TTC549 (cell line): ENCODE measurements at regions not wholly inside any gene's neighbourhood (a gene's known extent, or its start where the extent isn't known, plus 50 kb on each side); places are given as distances from the start of the nearest gene placed in this dataset.

ENCODE experiments used
- FAIRE-seq: peaks from 2 replicates; lab custom pipeline; 2012; peaks lifted over from hg19 to GRCh38; lab: Jason Lieb, UNC

DNA sequence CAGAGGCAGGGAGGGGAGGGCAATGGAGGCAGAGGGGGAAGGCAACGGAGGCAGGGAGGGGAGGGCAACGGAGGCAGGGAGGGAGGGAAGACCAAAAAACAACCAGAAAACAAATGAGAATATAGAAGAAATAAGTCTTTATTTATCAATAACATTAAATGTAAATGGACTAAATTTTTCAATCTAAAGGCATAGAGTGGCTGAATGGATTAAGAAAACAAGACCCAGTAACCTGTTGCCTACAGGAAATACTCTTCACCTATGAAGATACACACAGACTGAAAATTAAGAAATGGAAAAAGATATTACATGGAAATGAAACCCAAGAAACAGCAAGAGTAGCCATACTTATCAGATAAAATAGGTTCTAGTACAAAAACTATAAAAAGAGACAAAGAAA lies 536.3 kb downstream of the TBC1D4 start:
- no peak for FAIRE-seq

DNA sequence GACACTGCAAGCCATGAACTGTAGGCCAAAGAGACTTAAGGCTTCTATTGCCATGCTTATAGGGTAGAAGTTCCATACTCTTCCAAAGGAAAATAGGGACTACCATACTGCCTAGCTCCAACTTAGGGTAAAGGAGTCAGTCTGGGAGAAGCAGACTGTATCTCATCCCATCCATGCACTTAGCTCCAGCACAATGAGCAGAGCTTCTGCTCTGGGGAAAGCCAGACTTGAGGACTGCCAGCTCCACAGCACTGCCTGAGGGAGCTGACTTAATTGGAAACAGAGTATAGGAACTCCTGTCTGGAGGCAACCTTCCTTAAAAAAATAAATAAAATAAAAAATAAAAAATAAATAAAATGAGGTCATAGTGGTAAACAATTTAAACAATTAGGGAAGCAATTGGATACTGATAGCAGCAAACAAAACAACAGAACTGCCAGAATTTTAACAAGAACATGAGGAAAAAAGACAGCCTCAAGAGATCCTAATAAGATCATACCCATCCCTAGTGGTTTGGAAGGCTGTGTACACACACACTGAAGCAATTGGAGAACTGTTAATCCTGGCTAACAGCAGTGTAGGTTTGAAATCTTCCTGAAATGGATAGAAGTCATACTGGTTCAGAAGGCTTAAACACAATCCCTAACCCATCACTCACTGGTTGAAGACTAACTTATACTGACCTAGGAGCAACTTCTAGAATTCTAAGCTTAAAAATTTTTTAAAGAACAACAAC lies 550.1 kb downstream of the TBC1D4 start:
- FAIRE-seq, result no peak

DNA sequence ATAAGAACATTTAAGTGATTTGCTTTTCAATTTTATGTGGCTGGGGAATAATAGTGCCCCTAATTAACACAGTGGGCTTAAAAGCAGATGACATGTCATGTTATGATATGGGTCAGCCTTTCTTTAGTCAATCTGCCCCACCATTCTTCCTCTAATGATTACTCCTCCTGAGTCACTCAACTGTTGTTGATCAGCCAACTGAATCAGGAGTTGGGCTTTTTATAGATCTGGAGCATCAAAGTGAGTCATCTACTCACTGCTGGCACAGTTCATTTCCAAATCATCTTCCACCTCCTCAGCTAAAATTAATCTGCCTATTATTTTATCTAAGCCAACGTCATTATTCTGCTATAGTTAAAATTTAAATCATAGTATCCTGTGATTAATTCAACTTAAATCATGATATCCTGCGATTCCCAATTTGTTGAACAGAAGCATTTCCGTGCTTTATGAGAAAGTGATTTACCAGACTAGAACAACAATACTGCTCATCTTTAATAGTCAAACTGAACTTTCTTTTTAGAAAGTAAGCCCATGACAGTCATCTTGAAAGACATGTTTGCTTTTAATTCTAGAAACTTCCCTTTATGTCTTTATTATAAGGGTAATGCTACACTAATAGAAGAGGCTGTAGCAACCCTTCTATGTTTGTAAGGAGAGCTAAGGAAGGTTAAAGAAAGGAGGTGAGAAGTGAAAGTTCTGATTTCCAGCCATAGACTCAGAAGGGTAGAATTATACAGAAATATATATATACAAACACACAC lies 551.4 kb downstream of the TBC1D4 start:
- no peak for FAIRE-seq

DNA sequence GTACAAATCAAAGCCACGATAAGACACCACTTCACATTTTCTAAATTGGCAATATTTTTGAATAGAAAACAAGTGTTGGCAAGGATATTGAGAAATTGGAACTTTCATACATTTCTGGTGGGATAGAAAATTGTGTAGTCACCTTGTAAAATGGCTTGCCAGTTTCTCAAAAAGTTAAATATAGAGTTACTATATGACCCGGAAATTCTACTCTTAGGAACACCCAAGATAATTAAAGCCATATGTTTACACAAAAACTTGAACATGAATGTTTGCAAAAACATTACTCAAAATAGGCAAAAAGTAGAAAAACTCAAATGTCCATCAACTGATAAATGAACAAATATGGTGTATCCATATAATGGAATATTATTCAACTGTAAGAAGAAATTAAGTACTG lies 552.5 kb downstream of the TBC1D4 start:
- FAIRE-seq, result no peak

DNA sequence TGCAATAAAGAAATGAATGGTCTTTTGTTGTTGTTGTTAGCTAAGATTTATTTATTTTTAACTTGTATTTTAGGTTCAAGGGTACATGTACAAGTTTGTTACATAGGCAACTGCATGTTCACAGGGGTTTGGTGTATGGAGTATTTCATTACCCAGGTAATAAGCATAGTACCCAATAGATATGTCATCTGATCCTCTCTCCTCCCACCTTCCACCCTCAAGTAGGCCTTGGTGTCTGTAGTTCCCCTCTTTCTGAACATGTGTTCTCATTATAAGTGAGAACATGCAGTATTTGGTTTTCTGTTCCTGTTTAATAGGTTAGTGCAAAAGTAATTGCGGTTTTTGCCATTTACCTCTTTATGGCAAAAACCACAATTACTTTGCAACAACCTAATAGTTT lies 554.1 kb downstream of the TBC1D4 start:
- no peak for FAIRE-seq

DNA sequence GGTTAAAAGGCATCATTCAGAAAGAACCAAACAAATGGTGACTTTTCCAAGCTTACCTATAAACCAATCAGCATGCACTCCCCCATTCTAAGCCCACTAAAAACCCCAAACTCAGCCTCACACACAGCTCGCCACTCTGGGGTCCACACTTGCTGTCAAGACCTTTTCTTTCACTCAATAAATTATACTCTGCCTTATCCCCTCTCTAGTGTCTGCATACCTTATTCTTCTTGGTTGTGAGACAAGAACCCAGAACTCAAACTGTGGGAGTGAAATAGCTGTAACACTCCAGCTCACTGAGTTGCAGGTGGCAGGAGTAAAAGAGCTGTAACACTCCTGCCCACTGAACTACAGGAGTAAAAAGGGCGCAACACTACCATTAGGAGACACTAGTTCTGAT lies 559.0 kb downstream of the TBC1D4 start:
- no peak for FAIRE-seq

DNA sequence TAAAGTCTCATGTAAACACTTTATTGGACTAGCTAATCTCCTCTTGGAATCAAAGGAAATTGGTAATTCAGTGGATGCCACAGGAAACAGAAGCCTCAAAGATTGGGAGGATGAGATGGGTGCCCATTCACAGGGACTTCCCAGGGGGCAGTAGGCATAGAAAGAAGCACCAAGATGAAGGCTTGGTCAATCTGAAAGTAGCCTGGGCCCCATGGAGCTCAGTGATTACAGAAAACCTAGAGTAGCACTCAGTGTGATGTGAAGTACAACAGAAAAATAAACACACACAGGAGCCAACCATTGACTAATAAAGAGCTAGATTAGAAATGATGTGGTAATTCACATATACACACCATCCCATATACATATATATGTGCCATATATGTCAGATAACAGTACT lies 560.6 kb downstream of the TBC1D4 start:
- FAIRE-seq, result no peak

DNA sequence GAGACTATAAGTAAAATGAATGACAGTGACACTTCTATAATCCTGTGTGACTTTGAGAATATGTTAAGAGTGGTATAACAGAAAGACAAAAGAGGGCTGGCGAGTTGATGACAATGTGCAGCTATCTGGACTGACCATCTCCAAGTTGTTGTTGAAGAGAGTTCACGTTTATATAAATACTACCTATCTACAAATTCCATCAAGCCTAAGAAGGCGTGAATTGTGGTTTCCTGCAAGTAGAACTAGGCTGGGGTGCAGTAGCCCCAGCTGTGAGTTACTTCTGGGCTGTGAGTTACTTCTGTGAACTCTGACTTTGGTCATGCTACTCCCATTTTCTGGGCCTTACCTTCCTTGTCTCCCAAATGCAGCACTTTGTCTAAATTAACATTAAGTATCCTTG lies 561.0 kb downstream of the TBC1D4 start:
- FAIRE-seq, result no peak

DNA sequence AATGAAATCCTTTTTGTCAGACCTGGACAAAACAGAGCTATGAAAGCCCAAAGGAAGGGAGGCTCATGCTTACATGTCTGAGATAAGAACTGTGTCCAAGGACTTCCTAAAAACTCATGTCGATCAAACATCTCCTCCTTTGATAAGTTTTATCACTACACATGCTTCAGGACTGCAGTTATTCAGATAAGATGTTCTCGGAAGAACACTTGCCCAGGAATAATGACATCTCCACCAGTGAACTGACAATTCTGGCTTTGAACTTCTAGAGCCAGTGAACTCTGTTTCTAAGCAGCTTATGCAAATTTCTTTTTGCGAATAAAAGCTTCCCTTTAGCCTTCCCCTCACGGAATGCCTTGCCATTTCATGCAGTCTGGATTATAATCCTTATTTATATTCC lies 561.6 kb downstream of the TBC1D4 start:
- FAIRE-seq, result no peak

DNA sequence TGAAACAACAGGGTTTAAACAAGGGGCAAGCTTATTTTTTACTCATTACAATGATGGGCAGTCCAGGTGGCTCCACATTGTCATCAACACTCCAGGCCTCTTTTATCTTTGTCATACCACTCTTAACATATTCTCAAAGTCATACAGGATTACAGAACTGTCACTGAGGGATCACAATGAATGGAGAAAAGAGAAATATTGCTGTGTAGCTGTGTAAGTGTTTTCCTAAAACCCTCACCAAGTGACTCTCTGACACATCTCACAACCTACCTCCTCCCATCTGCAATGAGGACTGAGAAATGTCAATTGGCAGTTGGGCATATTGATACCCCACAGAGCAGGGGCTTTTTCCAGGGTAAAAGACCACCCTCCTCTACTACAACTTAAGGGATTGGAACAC lies 562.1 kb downstream of the TBC1D4 start:
- FAIRE-seq, result no peak

DNA sequence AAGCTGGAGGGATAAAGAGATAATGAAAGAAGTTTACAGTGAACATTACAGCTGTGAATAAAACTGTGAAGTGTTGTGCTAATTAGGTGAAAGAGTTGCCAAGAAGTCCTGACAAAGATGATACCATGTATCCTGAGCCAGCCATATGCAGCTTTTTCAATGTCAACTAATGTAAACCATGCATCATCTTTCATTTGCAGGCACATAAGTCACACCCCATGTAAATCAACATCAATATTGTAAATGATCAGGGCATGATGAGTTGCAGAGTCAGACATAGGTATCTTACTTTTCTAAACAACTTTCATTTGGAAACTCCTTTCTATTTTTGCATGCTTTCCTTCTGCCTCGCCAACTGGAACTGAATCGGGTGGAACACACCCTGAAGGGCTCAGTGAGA lies 569.1 kb downstream of the TBC1D4 start:
- FAIRE-seq, result no peak

DNA sequence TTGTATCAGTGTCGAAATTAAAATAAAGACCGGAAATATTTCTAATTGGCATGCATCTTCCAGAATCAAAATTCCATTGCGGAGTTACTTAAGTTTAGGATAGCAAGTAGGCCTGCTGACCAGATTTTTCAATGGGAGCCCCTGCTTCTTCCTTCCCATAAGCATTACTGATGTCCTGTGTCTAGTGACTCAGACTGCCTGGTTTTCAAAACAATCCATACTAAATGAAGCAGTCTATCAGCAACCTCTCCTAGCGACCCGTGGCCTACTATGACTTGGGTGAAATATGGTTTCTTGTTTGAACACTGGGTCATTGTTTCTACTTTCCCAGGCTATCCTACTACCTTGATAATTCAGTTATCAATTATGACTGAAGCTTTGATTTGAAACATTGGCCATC lies 571.6 kb downstream of the TBC1D4 start:
- FAIRE-seq, result no peak

DNA sequence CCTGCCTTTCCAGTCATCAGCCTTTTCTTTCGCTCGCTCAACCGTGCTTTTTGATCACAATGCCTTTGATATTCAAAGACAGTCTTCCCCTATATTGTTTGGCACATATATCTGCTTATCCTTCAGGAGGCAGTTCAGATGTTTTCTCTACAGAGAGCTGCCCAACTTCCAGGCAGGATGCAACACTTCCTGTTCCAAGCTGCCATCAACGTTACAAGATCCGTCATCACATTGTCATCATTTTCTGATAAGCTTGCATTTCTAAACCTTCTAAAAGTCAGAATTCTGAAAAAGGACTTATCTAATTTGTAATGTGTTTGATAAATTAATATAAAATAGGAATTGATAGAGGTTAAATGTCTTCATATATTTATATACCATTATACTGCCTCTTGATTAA lies 574.2 kb downstream of the TBC1D4 start:
- FAIRE-seq, result no peak

DNA sequence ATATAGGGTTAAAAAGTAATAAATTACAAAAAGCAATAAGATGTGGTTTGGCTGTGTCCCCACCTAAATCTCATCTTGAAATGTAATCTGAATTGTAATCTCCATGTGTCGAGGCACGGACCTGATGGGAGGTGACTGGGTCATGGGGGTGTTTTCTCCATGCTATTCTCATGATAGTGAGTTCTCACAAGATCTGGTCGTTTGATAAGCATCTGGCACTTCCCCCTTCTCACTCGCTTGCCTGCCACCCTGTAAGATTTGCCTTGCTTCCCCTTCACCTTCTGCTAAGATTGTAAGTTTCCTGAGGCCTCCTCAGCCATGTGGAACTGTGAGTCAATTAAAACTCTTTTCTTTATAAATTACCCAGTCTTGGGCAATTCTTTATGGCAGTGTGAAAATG lies 577.4 kb downstream of the TBC1D4 start:
- FAIRE-seq, result no peak

DNA sequence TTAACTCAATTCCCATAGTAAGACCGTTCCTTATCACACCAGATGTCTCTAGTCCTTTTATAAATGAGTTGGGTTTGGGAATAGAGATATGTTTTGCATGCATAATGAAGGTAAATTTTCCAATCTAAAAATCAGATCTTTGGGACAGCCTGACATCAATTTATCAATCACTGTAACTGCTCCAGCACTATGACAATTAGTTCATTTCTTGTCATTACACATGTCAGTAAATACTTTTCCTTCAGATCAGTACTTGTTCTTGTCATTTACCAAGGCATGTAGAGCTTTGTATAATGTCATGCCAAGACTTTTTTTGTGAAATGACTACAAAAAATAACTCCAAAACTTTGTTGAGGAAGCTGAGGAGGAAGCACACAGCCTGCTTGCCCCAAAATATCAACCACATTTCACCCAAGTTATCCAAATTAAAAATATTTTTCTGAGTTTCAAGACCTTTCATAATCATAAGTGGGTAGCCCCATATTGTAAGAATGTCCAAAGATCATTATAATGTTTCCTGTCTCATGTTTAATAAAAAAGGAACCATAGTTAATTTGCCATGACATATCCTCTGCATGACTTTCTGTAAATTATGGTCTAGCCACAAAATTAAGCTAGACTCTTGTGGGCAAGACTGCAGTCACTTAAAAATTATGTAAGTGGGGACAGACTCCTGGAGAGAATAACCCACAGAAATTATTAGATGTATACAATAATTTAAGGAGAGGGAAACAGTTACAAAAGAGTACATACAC lies 586.8 kb downstream of the TBC1D4 start:
- FAIRE-seq, result no peak

DNA sequence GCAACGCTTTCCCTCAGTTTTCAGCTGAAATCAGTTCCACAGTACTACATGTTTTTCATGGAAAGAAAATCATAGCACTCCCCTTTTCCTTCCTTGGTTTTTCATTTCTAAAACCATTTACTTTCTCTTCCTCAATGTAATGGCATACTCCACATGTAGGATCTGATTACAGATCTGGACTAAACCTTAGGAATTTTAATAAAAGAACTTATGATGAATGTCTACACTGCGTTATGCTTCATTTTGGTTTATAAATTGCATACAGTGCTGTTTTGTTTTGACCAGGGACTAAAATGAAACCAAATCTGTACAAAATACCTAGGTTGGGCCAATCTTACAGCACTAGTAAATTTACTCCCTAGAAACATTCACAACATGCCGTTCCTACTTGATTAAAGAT lies 589.9 kb downstream of the TBC1D4 start:
- FAIRE-seq, result no peak

DNA sequence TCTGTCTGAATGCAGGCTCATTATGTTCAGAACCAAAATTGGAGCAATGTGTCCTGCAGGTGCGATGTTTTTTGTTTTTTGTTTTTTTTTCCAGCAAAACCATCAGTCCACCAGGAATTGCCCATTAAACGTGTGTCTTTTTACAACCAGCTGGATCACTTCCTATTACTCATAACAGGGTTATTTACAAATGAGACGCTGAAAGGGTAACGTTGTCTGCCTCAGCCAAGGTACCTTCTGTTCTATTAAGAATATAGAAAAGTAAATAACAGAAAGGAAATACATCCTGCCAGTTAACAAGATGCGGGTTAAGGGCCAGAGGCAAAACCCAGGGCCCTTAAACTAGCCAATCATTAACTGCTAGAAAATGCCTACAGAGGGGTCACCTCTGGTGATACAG lies 590.4 kb downstream of the TBC1D4 start:
- FAIRE-seq, result no peak

DNA sequence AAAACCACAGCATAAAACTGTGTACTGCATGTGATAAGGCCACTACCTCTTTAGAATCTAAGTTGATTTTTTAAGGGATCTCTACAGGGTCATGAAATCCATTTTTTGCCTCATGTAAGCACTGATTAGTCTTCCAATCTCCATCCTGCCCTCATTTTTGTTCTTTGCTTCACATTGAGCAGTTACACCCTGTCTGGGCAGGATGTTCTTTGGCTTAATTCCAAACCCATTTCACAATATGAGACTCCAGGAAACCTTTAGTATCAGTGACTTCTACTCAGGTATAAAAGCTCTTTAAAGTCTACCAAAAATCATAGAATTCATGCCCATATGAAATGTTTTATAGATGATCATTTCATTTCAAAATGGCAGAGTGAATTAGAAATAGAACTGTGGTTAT lies 592.6 kb downstream of the TBC1D4 start:
- FAIRE-seq, result no peak

DNA sequence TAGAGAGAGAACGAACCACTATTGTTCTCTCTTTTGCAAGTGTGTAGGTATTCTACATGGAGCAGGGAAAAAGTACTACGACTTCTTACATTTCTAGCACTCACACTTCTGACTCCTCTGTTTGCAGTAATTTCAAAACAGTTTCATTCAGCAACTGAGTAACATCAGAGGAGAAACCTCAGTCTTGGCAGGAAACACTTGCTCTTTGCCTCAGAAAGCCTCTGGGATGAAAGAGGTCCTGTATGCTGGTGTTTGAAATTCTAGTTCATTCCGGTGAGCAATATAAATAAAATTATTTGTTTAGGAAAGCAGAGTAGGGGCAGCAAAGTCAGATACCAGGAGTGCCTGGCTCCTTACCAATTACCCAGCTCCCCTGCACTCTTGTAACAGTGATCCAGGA lies 595.5 kb downstream of the TBC1D4 start:
- FAIRE-seq, result no peak

DNA sequence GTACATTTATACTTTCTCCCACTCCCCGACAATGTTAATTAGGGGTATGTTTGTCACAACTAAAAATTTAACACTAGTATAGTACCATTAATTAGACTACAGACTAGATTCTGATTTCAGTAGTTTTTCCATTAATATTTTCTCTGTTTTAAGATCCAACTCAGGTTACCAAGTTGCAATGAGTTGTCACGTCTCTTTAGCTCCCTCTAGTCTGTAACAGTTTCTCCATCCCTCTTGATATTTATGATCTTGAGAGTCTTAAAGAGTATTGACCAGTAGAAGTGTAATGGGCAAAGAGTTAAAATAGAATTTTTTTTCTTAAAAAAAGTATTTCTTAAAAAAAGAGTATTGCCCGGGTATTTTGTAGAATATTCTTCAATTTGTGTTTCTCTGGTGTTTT lies 598.1 kb downstream of the TBC1D4 start:
- FAIRE-seq, result no peak

DNA sequence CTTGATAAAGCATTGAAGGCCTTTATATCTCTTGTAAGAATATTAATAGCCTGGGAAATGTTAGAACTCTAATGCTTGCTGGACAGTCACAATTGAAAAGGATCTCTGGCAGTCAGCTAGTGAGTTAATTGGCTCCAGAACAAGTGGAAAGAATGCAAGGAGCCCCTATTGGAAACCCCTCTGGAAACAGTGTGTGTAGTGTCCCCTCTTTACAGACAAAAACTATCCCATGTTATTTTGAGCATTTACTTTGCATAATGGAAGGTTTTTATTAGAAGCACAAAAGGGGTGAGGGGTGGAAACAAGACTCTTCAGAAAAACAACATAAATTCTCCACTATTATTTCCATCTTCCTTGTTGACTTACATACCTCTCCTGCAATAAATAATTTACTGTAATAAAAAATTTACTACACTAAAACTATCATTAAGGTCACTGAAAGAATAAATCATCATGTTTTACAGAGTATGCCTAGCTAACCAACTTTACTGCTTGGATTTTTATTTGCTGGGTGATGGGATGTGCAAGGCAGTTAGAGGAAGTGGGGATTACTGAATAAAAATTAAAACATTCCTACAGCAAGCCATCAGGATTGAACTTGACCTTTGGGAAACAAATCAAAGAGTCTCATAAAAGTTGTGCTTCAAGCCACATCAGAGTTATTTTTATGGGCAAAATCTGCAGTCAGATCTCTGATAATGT lies 610.4 kb downstream of the TBC1D4 start:
- no peak for FAIRE-seq

DNA sequence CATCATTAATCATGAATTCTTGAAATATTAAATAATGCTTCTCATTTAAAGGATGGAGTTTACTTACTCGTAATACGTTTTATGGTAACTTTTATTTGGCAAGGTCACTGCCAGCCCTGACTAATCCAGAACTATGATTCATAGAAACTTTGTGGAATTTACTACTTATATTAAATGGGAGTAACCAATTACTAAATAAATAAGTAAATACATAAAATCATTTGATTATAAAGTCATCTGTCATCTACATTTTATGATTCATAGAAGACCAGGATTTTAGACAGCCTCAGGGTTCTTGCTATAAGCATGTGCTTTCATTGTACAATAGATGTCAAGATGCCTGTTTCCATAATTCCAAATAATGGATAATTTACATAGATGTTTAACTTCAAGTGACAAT lies 611.1 kb downstream of the TBC1D4 start:
- FAIRE-seq, result no peak

DNA sequence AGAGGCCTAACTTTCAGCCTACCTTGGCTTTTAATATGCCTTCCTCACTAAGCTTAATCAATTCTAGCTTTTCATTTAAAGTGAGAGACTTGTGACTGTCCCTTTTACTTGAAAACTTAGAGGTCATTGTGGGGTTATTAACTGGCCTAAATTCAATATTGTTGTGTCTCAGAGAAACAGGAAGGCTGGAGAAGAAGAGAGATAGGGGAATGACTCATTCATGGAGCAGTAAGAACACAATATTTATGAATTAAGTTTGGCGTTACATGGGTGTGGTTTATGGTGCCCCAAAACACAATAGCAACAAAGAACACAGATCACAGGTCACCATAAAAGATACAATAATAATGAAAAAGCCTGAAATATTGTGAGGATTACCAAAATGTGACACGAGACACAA lies 612.1 kb downstream of the TBC1D4 start:
- FAIRE-seq, result no peak
